ENCODE measurements at regions not wholly inside any gene's neighbourhood (a gene's known extent, or its start where the extent isn't known, plus 50 kb on each side); places are given as distances from the start of the nearest gene placed in this dataset.

DNA sequence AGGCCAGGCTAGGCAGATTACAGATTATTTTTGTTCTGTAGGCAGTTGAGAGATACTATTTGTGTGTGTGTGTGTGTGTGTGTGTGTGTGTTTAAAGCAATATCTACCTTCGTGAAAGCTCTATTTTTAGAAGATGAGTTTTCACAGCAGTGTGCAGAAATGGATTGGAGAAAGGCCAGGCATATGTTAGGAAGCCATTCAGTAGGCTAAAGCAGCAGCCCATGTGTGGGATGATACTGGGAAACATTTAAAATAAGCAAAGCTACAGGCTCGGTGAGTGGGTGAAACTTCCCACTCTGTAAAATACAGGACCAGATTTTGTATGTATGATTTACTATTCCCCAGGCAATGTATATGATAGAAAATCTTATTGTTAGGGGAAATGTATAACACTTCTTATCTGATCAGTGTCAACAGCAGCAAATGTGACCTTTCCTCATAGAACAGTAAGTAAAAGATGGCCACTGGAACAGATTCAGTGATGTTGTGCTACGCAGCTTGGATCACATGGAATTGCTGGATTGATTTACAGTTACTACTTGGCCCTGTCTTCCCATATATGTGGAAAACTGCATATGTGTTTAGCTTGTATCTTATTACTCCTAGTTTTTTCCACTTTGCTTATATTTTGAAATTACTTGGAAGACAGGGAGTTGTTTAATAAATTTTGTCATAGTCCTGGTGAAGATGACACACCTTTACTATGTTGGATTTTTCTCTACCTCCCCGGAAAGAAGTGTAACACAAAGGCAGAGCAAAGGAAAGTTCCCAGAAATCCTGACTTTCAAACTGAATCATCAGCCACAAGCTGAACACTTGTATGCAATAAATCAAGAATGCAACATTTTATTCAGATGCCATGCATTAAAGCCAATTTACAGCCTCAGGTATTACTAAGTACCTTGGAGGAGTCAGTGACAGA lies 1077.7 kb upstream of the SEMA6A start:
- H3K9ac ChIP-seq (ENCODE audit: low read length), result no peak overlapping the region
- no peaks in the 10 kb centered on the region for H3K27me3 ChIP-seq (ENCODE audit: control insufficient read depth, insufficient read depth, low read length)
- H3K4me1 ChIP-seq (ENCODE audit: control insufficient read depth, insufficient read depth, low read length), result no peaks in the 10 kb centered on the region
- H3K36me3 ChIP-seq (ENCODE audit: control insufficient read depth, insufficient read depth, low read length), result no peaks in the 10 kb centered on the region
- H3K4me3 ChIP-seq (ENCODE audit: low read depth, low read length), result no peak overlapping the region
- no peaks in the 10 kb centered on the region for H3K9me3 ChIP-seq (ENCODE audit: control insufficient read depth, insufficient read depth, low read depth, low read length)
- no peak overlapping the region for H3K27ac ChIP-seq (ENCODE audit: low read depth, low read length)

DNA sequence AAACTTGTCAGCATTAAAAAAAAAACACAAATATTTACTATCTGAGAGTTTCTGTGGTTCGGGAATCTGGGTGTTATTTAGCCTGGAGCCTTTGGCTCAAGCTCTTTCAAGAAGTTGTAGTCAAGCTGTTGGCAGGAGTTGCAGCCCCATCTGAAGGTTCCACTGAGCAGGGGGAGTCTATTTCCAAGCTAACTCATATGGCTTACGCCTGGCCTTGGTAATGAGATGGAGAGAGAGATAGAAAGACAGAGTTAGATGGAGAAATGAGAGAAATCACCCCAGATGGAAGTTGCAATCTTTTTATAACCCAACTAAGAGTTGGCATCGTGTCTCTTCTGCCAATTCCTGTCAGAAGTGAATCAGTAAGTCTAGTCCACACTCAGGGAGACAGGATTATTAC lies 1075.2 kb upstream of the SEMA6A start:
- H3K4me1 ChIP-seq (ENCODE audit: control insufficient read depth, insufficient read depth, low read length), result no peaks in the 10 kb centered on the region
- no peaks in the 10 kb centered on the region for H3K9me3 ChIP-seq (ENCODE audit: control insufficient read depth, insufficient read depth, low read depth, low read length)
- no peak overlapping the region for H3K27ac ChIP-seq (ENCODE audit: low read depth, low read length)
- no peaks in the 10 kb centered on the region for H3K27me3 ChIP-seq (ENCODE audit: control insufficient read depth, insufficient read depth, low read length)
- no peak overlapping the region for H3K4me3 ChIP-seq (ENCODE audit: low read depth, low read length)
- no peak overlapping the region for H3K9ac ChIP-seq (ENCODE audit: low read length)
- H3K36me3 ChIP-seq (ENCODE audit: control insufficient read depth, insufficient read depth, low read length), result no peaks in the 10 kb centered on the region

DNA sequence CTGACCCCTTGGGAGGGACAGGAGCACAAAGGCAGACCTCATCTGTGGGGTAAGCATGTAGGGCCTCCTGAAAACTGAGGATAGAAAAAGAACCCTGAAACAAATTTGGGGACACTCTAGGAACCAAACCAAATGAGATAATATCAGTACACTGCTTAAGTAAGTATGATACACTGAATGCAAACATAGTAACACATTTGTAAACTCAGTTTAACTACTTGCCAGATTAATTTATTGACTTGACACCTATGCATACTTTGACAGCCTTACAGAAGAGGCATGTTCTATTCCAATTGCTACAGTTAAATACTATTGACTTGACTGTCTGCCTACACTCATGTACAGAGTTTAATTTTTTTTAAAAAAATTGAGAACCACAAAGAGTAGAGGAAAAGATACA lies 1070.8 kb upstream of the SEMA6A start:
- H3K27ac ChIP-seq (ENCODE audit: low read depth, low read length), result no peak overlapping the region
- no peaks in the 10 kb centered on the region for H3K36me3 ChIP-seq (ENCODE audit: control insufficient read depth, insufficient read depth, low read length)
- no peaks in the 10 kb centered on the region for H3K9me3 ChIP-seq (ENCODE audit: control insufficient read depth, insufficient read depth, low read depth, low read length)
- H3K9ac ChIP-seq (ENCODE audit: low read length), result no peak overlapping the region
- no peaks in the 10 kb centered on the region for H3K4me1 ChIP-seq (ENCODE audit: control insufficient read depth, insufficient read depth, low read length)
- H3K27me3 ChIP-seq (ENCODE audit: control insufficient read depth, insufficient read depth, low read length), result no peaks in the 10 kb centered on the region
- H3K4me3 ChIP-seq (ENCODE audit: low read depth, low read length), result no peak overlapping the region

GRCh38 chr5:117638581-117638980 lies 1064.0 kb upstream of the SEMA6A start:
- no peak overlapping the region for H3K9ac ChIP-seq (ENCODE audit: low read length)

GRCh38 chr5:117633093-117633492 lies 1058.5 kb upstream of the SEMA6A start:
- H3K4me1 ChIP-seq (ENCODE audit: control insufficient read depth, insufficient read depth, low read length), result no peaks in the 10 kb centered on the region
- H3K36me3 ChIP-seq (ENCODE audit: control insufficient read depth, insufficient read depth, low read length), result no peaks in the 10 kb centered on the region
- H3K9ac ChIP-seq (ENCODE audit: low read length), result no peak overlapping the region
- H3K27me3 ChIP-seq (ENCODE audit: control insufficient read depth, insufficient read depth, low read length), result no peaks in the 10 kb centered on the region
- no peak overlapping the region for H3K27ac ChIP-seq (ENCODE audit: low read depth, low read length)
- H3K9me3 ChIP-seq (ENCODE audit: control insufficient read depth, insufficient read depth, low read depth, low read length), result no peaks in the 10 kb centered on the region
- no peak overlapping the region for H3K4me3 ChIP-seq (ENCODE audit: low read depth, low read length)

More at GRCh38 chr5:117638581-117638980, 1064.0 kb upstream of the SEMA6A start:
- no peaks in the 10 kb centered on the region for H3K27me3 ChIP-seq (ENCODE audit: control insufficient read depth, insufficient read depth, low read length)
- no peak overlapping the region for H3K4me3 ChIP-seq (ENCODE audit: low read depth, low read length)
- H3K4me1 ChIP-seq (ENCODE audit: control insufficient read depth, insufficient read depth, low read length), result no peaks in the 10 kb centered on the region
- H3K36me3 ChIP-seq (ENCODE audit: control insufficient read depth, insufficient read depth, low read length), result no peaks in the 10 kb centered on the region
- no peak overlapping the region for H3K27ac ChIP-seq (ENCODE audit: low read depth, low read length)
- H3K9me3 ChIP-seq (ENCODE audit: control insufficient read depth, insufficient read depth, low read depth, low read length), result no peaks in the 10 kb centered on the region

GRCh38 chr5:117624201-117624600 lies 1049.6 kb upstream of the SEMA6A start:
- Histone ChIP-seq H3K4me3 (ENCODE audit: low read depth, low read length) (no peak overlapping the region), H3K27me3 (ENCODE audit: control insufficient read depth, insufficient read depth, low read length) (no peaks in the 10 kb centered on the region), H3K4me1 (ENCODE audit: control insufficient read depth, insufficient read depth, low read length) (no peaks in the 10 kb centered on the region), H3K9me3 (ENCODE audit: control insufficient read depth, insufficient read depth, low read depth, low read length) (no peaks in the 10 kb centered on the region; the same call in 1 of the 2 replicates), H3K27ac (ENCODE audit: low read depth, low read length) (no peak overlapping the region), H3K9ac (ENCODE audit: low read length) (no peak overlapping the region), H3K36me3 (ENCODE audit: control insufficient read depth, insufficient read depth, low read length) (no peaks in the 10 kb centered on the region)

DNA sequence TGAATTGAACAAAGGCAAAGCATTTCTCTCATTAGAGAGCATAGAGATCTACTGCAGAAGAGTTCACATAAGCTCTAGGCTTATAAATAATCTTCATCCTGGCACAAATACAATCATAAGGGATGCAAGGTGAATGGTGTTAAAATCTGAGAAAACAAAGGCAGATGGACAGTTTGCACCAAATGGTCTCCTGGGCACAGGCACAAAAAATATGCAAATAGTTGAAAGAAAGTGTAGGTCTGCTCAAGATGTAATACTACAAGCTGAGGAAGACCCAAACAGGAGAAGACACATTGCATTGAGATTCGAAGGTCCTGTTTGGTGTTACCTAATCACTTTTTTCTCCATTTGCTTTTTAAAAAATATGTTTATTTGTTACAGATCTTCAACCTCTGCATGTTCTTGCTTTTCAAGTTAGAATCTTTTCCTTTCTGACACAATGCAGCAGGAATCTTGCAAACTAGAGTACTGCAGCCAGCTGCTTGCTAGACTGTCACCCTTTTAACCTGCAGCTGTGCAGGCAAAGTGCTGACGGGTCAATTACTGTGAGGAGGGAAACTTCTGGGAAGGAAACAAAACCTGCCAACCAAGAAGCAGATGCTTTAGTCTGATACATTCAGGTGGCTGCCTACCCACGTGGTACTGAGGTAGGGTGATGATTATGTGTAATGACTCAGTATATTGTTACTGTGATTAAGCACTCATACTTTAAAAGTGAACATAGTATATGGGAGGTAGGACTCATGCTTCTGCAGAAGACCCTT lies 1048.6 kb upstream of the SEMA6A start:
- Histone ChIP-seq H3K9me3 (ENCODE audit: control insufficient read depth, insufficient read depth, low read depth, low read length) (no peaks in the 10 kb centered on the region; the same call in 1 of the 2 replicates), H3K36me3 (ENCODE audit: control insufficient read depth, insufficient read depth, low read length) (no peaks in the 10 kb centered on the region), H3K27ac (ENCODE audit: low read depth, low read length) (no peak overlapping the region), H3K4me3 (ENCODE audit: low read depth, low read length) (no peak overlapping the region), H3K4me1 (ENCODE audit: control insufficient read depth, insufficient read depth, low read length) (no peaks in the 10 kb centered on the region), H3K9ac (ENCODE audit: low read length) (no peak overlapping the region), H3K27me3 (ENCODE audit: control insufficient read depth, insufficient read depth, low read length) (no peaks in the 10 kb centered on the region)

GRCh38 chr5:117621921-117622320 lies 1047.3 kb upstream of the SEMA6A start:
- Histone ChIP-seq H3K27ac (ENCODE audit: low read depth, low read length) (no peak overlapping the region), H3K4me1 (ENCODE audit: control insufficient read depth, insufficient read depth, low read length) (no peaks in the 10 kb centered on the region), H3K9me3 (ENCODE audit: control insufficient read depth, insufficient read depth, low read depth, low read length) (no peaks in the 10 kb centered on the region; the same call in 1 of the 2 replicates), H3K9ac (ENCODE audit: low read length) (no peak overlapping the region), H3K36me3 (ENCODE audit: control insufficient read depth, insufficient read depth, low read length) (no peaks in the 10 kb centered on the region), H3K27me3 (ENCODE audit: control insufficient read depth, insufficient read depth, low read length) (no peaks in the 10 kb centered on the region), H3K4me3 (ENCODE audit: low read depth, low read length) (no peak overlapping the region)

DNA sequence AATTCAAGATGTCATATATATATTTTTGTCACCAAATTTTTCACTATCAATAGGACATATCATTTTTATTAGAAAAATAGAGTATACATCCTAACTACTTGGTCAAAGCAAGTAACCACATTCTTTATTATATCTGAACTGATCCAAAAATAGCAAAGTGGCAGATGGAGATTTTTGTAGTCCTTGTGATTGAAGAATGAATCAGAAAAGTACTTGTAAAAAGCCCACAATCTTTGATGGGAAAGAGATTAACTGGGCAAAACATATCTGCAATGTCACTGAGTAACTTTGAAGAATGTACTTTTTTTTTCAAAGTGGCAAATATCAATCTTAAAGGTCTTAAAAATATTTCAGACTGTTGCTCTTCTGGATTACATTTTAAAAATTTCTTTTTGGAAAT lies 1040.6 kb upstream of the SEMA6A start:
- H3K9me3 ChIP-seq (ENCODE audit: control insufficient read depth, insufficient read depth, low read depth, low read length), result peaks cover 4% of the 10 kb centered on the region; the same call in 1 of the 2 replicates
- H3K9ac ChIP-seq (ENCODE audit: low read length), result no peak overlapping the region
- H3K27ac ChIP-seq (ENCODE audit: low read depth, low read length), result no peak overlapping the region
- no peaks in the 10 kb centered on the region for H3K27me3 ChIP-seq (ENCODE audit: control insufficient read depth, insufficient read depth, low read length)
- no peaks in the 10 kb centered on the region for H3K36me3 ChIP-seq (ENCODE audit: control insufficient read depth, insufficient read depth, low read length)
- H3K4me3 ChIP-seq (ENCODE audit: low read depth, low read length), result no peak overlapping the region
- H3K4me1 ChIP-seq (ENCODE audit: control insufficient read depth, insufficient read depth, low read length), result no peaks in the 10 kb centered on the region

DNA sequence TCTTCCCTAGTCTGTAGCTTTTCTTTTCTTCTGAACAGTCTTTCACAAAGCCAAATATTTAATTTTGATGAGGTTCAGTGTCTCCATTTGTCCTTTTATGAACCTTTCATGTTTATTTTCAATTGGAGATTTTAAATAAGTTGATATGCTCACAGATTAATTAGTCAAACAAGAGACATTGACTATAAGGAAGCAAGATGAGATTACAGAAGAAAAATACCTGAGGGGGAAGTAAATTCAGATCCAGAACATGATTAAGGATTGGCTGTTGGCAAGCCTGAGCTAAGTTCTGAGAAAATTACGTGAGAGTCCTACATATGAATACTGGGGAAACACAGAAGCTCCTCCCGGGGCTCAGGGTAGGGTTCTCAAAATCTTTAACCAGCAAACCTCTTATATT lies 1039.8 kb upstream of the SEMA6A start:
- Histone ChIP-seq H3K27me3 (ENCODE audit: control insufficient read depth, insufficient read depth, low read length) (no peaks in the 10 kb centered on the region), H3K9me3 (ENCODE audit: control insufficient read depth, insufficient read depth, low read depth, low read length) (peaks cover 4% of the 10 kb centered on the region; the same call in 1 of the 2 replicates), H3K27ac (ENCODE audit: low read depth, low read length) (no peak overlapping the region), H3K4me3 (ENCODE audit: low read depth, low read length) (no peak overlapping the region), H3K36me3 (ENCODE audit: control insufficient read depth, insufficient read depth, low read length) (no peaks in the 10 kb centered on the region), H3K4me1 (ENCODE audit: control insufficient read depth, insufficient read depth, low read length) (no peaks in the 10 kb centered on the region), H3K9ac (ENCODE audit: low read length) (no peak overlapping the region)

DNA sequence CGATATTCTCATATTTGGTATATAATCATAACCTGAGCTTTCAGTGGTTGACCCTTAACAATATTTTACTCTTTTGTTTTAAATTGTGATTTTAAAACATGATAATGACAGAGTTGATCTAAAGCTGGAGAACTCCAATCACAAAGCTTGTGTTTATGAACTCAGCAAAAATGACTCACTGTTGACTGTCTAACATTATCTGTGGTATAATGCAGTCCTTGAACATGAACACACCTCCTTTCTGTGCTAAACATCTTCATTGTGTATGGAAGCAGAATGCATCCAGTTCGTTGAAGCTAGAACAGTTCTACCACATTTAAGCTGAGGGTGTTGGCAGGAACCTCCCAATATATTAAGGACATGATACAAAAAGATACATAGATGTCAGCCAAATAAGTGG lies 1030.2 kb upstream of the SEMA6A start:
- no peaks in the 10 kb centered on the region for H3K9me3 ChIP-seq (ENCODE audit: control insufficient read depth, insufficient read depth, low read depth, low read length)
- H3K27me3 ChIP-seq (ENCODE audit: control insufficient read depth, insufficient read depth, low read length), result no peaks in the 10 kb centered on the region
- no peak overlapping the region for H3K4me3 ChIP-seq (ENCODE audit: low read depth, low read length)
- H3K4me1 ChIP-seq (ENCODE audit: control insufficient read depth, insufficient read depth, low read length), result no peaks in the 10 kb centered on the region
- no peak overlapping the region for H3K27ac ChIP-seq (ENCODE audit: low read depth, low read length)
- H3K9ac ChIP-seq (ENCODE audit: low read length), result no peak overlapping the region
- H3K36me3 ChIP-seq (ENCODE audit: control insufficient read depth, insufficient read depth, low read length), result no peaks in the 10 kb centered on the region
